H1 (cell line): ENCODE measurements at regions not wholly inside any gene's neighbourhood (a gene's known extent, or its start where the extent isn't known, plus 50 kb on each side); places are given as distances from the start of the nearest gene placed in this dataset.

Experiments
- CREB1 ChIP-seq: IDR thresholded peaks from 2 replicates; pipeline ENCODE4 v1.6.1; 2012; ENCODE audit warnings: inconsistent platforms
- EP300 ChIP-seq, 2 experiments: IDR thresholded peaks; 1 replicate in 1 of 2; 2 replicates in 1 of 2; pipeline ENCODE4 v1.6.1; 2011 to 2012; ENCODE audit warnings: low read depth in 2 of 2, low read length in 2 of 2, mild to moderate bottlenecking in 2 of 2, borderline replicate concordance in 1 of 2, inconsistent platforms in 1 of 2, moderate library complexity in 1 of 2
- FOSL1 ChIP-seq: IDR thresholded peaks from 2 replicates; pipeline ENCODE4 v1.6.1; 2011; ENCODE audit warnings: mild to moderate bottlenecking, low read depth, low read length, moderate library complexity; ENCODE audit not compliant: insufficient read depth
- SIRT6 ChIP-seq: IDR thresholded peaks from one replicate; pipeline ENCODE4 v1.7.1; 2012; ENCODE audit warnings: low read length, inconsistent platforms
- TF ChIP-seq, protein P1 (sequence below), 3 experiments: IDR thresholded peaks; 1 replicate in 2 of 3; 2 replicates in 1 of 3; pipeline versions ENCODE4 v1.5.1 to v1.6.1; 2011; ENCODE audit warnings: low read length in 3 of 3, mild to moderate bottlenecking in 3 of 3, inconsistent platforms in 2 of 3, low read depth in 1 of 3, moderate library complexity in 1 of 3; ENCODE audit not compliant: insufficient read depth in 1 of 3; ENCODE audit errors: control extremely low read depth in 1 of 3

DNA sequence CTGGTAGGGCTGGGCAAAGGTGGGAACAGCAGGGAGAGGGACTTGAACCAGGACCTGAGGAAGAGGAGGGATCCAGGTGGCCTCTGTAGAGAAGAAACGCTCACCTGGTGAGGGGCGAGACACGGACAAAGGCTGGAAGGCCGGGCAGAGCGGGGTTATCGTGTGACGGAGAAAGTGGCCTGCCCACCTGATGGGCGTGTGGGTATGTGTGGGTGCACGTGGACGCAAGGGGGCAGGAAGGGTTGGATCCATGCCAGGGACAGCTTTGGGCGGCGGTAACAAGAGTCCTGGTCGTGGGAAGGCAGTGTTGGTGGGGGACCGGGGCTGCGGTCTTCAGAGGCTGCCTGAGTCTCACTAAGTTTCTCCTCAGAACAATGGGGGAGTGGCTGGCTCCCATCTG lies 104.1 kb upstream of the GSE1 start (continued):
- TF ChIP-seq SIRT6: no peak
- TF ChIP-seq CREB1: no peak
- no peak for TF ChIP-seq FOSL1
- TF ChIP-seq, protein P1, sequence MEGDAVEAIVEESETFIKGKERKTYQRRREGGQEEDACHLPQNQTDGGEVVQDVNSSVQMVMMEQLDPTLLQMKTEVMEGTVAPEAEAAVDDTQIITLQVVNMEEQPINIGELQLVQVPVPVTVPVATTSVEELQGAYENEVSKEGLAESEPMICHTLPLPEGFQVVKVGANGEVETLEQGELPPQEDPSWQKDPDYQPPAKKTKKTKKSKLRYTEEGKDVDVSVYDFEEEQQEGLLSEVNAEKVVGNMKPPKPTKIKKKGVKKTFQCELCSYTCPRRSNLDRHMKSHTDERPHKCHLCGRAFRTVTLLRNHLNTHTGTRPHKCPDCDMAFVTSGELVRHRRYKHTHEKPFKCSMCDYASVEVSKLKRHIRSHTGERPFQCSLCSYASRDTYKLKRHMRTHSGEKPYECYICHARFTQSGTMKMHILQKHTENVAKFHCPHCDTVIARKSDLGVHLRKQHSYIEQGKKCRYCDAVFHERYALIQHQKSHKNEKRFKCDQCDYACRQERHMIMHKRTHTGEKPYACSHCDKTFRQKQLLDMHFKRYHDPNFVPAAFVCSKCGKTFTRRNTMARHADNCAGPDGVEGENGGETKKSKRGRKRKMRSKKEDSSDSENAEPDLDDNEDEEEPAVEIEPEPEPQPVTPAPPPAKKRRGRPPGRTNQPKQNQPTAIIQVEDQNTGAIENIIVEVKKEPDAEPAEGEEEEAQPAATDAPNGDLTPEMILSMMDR (IDR thresholded peaks at IDR 0.05; ENCODE audit: control extremely low read depth in 1 of 3, insufficient read depth in 1 of 3, low read depth in 1 of 3, low read length in 3 of 3): no peak
- TF ChIP-seq EP300 (IDR thresholded peaks at IDR 0.05; ENCODE audit: borderline replicate concordance in 1 of 2, low read depth in 2 of 2, low read length in 2 of 2): no peak
